ENCODE measurements at regions not wholly inside any gene's neighbourhood (a gene's known extent, or its start where the extent isn't known, plus 50 kb on each side); places are given as distances from the start of the nearest gene placed in this dataset.

- Mint-ChIP-seq H3K36me3 (ENCODE audit: low read depth) (no peaks in the 10 kb centered on the region), H3K27ac (no peak overlapping the region), H3K27me3 (no peaks in the 10 kb centered on the region), H3K9me3 (no peaks in the 10 kb centered on the region), H3K4me3 (no peak overlapping the region), H3K4me1 (ENCODE audit: low read depth) (no peaks in the 10 kb centered on the region)
- no peak for DNase-seq
- no peak for TF ChIP-seq CTCF (IDR thresholded peaks at IDR 0.05)
- H3K4me3 ChIP-seq (ENCODE audit: low read length), result no peak overlapping the region
- CTCF ChIA-PET, result no interaction called here
- peaks cover 0 to 12% of the 10 kb centered on the region in 2 experiments for H3K9me3 ChIP-seq (ENCODE audit: control insufficient read depth in 1 of 2, insufficient read depth in 1 of 2, low read length in 2 of 2)
- no peaks in the 10 kb centered on the region for H3K36me3 ChIP-seq (ENCODE audit: insufficient read depth, low read length)
- POLR2A ChIA-PET, result no interaction called here
- no peak for ATAC-seq (ENCODE audit: poor library complexity)
- H3K4me1 ChIP-seq (ENCODE audit: insufficient read depth, low read length), result no peaks in the 10 kb centered on the region
- no peak overlapping the region for H3K27ac ChIP-seq (ENCODE audit: low read depth in 1 of 2, low read length in 2 of 2)
- no peaks in the 10 kb centered on the region for H3K27me3 ChIP-seq (ENCODE audit: control insufficient read depth in 1 of 2, insufficient read depth in 2 of 2, low read length in 2 of 2)
- intact Hi-C loops (cut with DNase I, micrococcal nuclease), result no loop called here
Measured at GRCh38 chr4:23036503-23036902, 343.8 kb downstream of the GBA3 start.

GRCh38 chr4:23035521-23036056, 342.9 kb downstream of the GBA3 start:
- intact Hi-C loops (cut with DNase I, micrococcal nuclease), result no loop called here
- peaks cover 0 to 12% of the 10 kb centered on the region in 2 experiments for H3K9me3 ChIP-seq (ENCODE audit: control insufficient read depth in 1 of 2, insufficient read depth in 1 of 2, low read length in 2 of 2)
- H3K36me3 Mint-ChIP-seq (ENCODE audit: low read depth), result no peaks in the 10 kb centered on the region
- no peaks in the 10 kb centered on the region for H3K27me3 ChIP-seq (ENCODE audit: control insufficient read depth in 1 of 2, insufficient read depth in 2 of 2, low read length in 2 of 2)
- H3K4me1 Mint-ChIP-seq (ENCODE audit: low read depth), result no peaks in the 10 kb centered on the region
- no peak overlapping the region for H3K4me3 ChIP-seq (ENCODE audit: low read length)
- DNase-seq, result no peak
- no peaks in the 10 kb centered on the region for H3K36me3 ChIP-seq (ENCODE audit: insufficient read depth, low read length)
- ChIA-PET POLR2A (no interaction called here), CTCF (no interaction called here)
- no peak overlapping the region for H3K4me3 Mint-ChIP-seq
- no peak overlapping the region for H3K27ac Mint-ChIP-seq
- H3K27me3 Mint-ChIP-seq, result no peaks in the 10 kb centered on the region
- H3K27ac ChIP-seq (ENCODE audit: low read depth in 1 of 2, low read length in 2 of 2), result no peak overlapping the region
- no peak for TF ChIP-seq CTCF (IDR thresholded peaks at IDR 0.05)
- no peaks in the 10 kb centered on the region for H3K4me1 ChIP-seq (ENCODE audit: insufficient read depth, low read length)
- no peaks in the 10 kb centered on the region for H3K9me3 Mint-ChIP-seq
- ATAC-seq (ENCODE audit: poor library complexity), result no peak

GRCh38 chr4:23034731-23035130, 342.0 kb downstream of the GBA3 start:
- H3K27ac ChIP-seq (ENCODE audit: low read depth in 1 of 2, low read length in 2 of 2), result no peak overlapping the region
- ChIA-PET POLR2A (no interaction called here), CTCF (no interaction called here)
- no peaks in the 10 kb centered on the region for H3K36me3 ChIP-seq (ENCODE audit: insufficient read depth, low read length)
- H3K27me3 ChIP-seq (ENCODE audit: control insufficient read depth in 1 of 2, insufficient read depth in 2 of 2, low read length in 2 of 2), result no peaks in the 10 kb centered on the region
- no peak overlapping the region for H3K4me3 Mint-ChIP-seq
- no peaks in the 10 kb centered on the region for H3K4me1 Mint-ChIP-seq (ENCODE audit: low read depth)
- intact Hi-C loops (cut with DNase I, micrococcal nuclease), result no loop called here
- TF ChIP-seq CTCF (IDR thresholded peaks at IDR 0.05), result no peak
- no peaks in the 10 kb centered on the region for H3K36me3 Mint-ChIP-seq (ENCODE audit: low read depth)
- peaks cover 2% of the 10 kb centered on the region for H3K9me3 Mint-ChIP-seq
- H3K27me3 Mint-ChIP-seq, result no peaks in the 10 kb centered on the region
- no peaks in the 10 kb centered on the region for H3K4me1 ChIP-seq (ENCODE audit: insufficient read depth, low read length)
- DNase-seq, result no peak
- H3K4me3 ChIP-seq (ENCODE audit: low read length), result no peak overlapping the region
- no peak for ATAC-seq (ENCODE audit: poor library complexity)
- peaks cover 0 to 12% of the 10 kb centered on the region in 2 experiments for H3K9me3 ChIP-seq (ENCODE audit: control insufficient read depth in 1 of 2, insufficient read depth in 1 of 2, low read length in 2 of 2)
- no peak overlapping the region for H3K27ac Mint-ChIP-seq

Data from CD4-positive, alpha-beta T cell (primary cell).